Ramos (cell line): ENCODE measurements at regions not wholly inside any gene's neighbourhood (a gene's known extent, or its start where the extent isn't known, plus 50 kb on each side); places are given as distances from the start of the nearest gene placed in this dataset.

Source experiments
- in situ Hi-C: fragments of 300-500 bp; cut with MboI; formaldehyde crosslinking; loops from one replicate; pipeline ENCODE4 v1.14.3; 2022; ENCODE audit warnings: low sequenced_read_pairs; ENCODE audit not compliant: unreplicated experiment

GRCh38 chr12:42030588-42030987 lies 114.1 kb downstream of the GXYLT1 start:
- in situ Hi-C loops: no loop called here

GRCh38 chr12:42027546-42027945 lies 117.1 kb downstream of the GXYLT1 start:
- in situ Hi-C loops: loop anchor here (10.0 kb wide), 1 partner anchor 1083 kb away; no protein-coding TSS in a partner anchor

GRCh38 chr12:42024495-42024830 lies 120.2 kb downstream of the GXYLT1 start:
- in situ Hi-C loops: loop anchor here (10.0 to 25.0 kb wide), 2 partner anchors 737 to 1080 kb away; no protein-coding TSS in a partner anchor

GRCh38 chr12:42023733-42024494 lies 120.8 kb downstream of the GXYLT1 start:
- in situ Hi-C loops: loop anchor here (10.0 to 25.0 kb wide), 2 partner anchors 737 to 1079 kb away; no protein-coding TSS in a partner anchor

GRCh38 chr12:42021937-42022336 lies 122.7 kb downstream of the GXYLT1 start:
- in situ Hi-C loops: loop anchor here (10.0 to 25.0 kb wide), 2 partner anchors 735 to 1077 kb away; no protein-coding TSS in a partner anchor

- in situ Hi-C loops: loop anchor here (10.0 to 25.0 kb wide), 2 partner anchors 734 to 1077 kb away; no protein-coding TSS in a partner anchor
Measured at GRCh38 chr12:42021469-42021868, 123.2 kb downstream of the GXYLT1 start.

- in situ Hi-C loops: loop anchor here (10.0 to 25.0 kb wide), 2 partner anchors 733 to 1075 kb away; no protein-coding TSS in a partner anchor
Measured at GRCh38 chr12:42020226-42020625, 124.4 kb downstream of the GXYLT1 start.

GRCh38 chr12:42019746-42020145 lies 124.9 kb downstream of the GXYLT1 start:
- in situ Hi-C loops: loop anchor here (10.0 to 25.0 kb wide), 2 partner anchors 732 to 1075 kb away; no protein-coding TSS in a partner anchor

GRCh38 chr12:42017051-42017450 lies 127.6 kb downstream of the GXYLT1 start:
- in situ Hi-C loops: loop anchor here (25.0 kb wide), 1 partner anchor 730 kb away; no protein-coding TSS in a partner anchor

- in situ Hi-C loops: loop anchor here (25.0 kb wide), 1 partner anchor 728 kb away; no protein-coding TSS in a partner anchor
Measured at GRCh38 chr12:42015051-42015461, 129.6 kb downstream of the GXYLT1 start.

GRCh38 chr12:42012501-42012900 lies 132.2 kb downstream of the GXYLT1 start:
- in situ Hi-C loops: loop anchor here (25.0 kb wide), 1 partner anchor 725 kb away; no protein-coding TSS in a partner anchor

- in situ Hi-C loops: loop anchor here (25.0 kb wide), 1 partner anchor 723 kb away; no protein-coding TSS in a partner anchor
Measured at GRCh38 chr12:42010715-42011114, 134.0 kb downstream of the GXYLT1 start.

- in situ Hi-C loops: loop anchor here (25.0 kb wide), 1 partner anchor 723 kb away; no protein-coding TSS in a partner anchor
Measured at GRCh38 chr12:42010257-42010656, 134.4 kb downstream of the GXYLT1 start.

- in situ Hi-C loops: loop anchor here (25.0 kb wide), 1 partner anchor 722 kb away; no protein-coding TSS in a partner anchor
Measured at GRCh38 chr12:42008996-42009395, 135.7 kb downstream of the GXYLT1 start.

- in situ Hi-C loops: loop anchor here (25.0 kb wide), 1 partner anchor 716 kb away; no protein-coding TSS in a partner anchor
Measured at GRCh38 chr12:42003031-42003430, 141.6 kb downstream of the GXYLT1 start.

GRCh38 chr12:42002563-42002962 lies 142.1 kb downstream of the GXYLT1 start:
- in situ Hi-C loops: loop anchor here (25.0 kb wide), 1 partner anchor 715 kb away; no protein-coding TSS in a partner anchor

GRCh38 chr12:41998436-41998835 lies 146.2 kb downstream of the GXYLT1 start:
- in situ Hi-C loops: no loop called here

GRCh38 chr12:41993283-41993682 lies 151.4 kb downstream of the GXYLT1 start:
- in situ Hi-C loops: no loop called here

GRCh38 chr12:41992692-41993215 lies 151.9 kb downstream of the GXYLT1 start:
- in situ Hi-C loops: no loop called here

GRCh38 chr12:41992022-41992421 lies 152.7 kb downstream of the GXYLT1 start:
- in situ Hi-C loops: no loop called here

GRCh38 chr12:41988715-41989114 lies 156.0 kb downstream of the GXYLT1 start:
- in situ Hi-C loops: no loop called here
